Sigmoid colon (tissue), 6 donors: ENCODE measurements at regions not wholly inside any gene's neighbourhood (a gene's known extent, or its start where the extent isn't known, plus 50 kb on each side); places are given as distances from the start of the nearest gene placed in this dataset.

ENCODE experiments used
- DNase-seq: peaks from one replicate; pipeline ENCODE4 v3.0.0-alpha.2; 2019
- H3K27ac ChIP-seq, 4 donors: fragments of 200-600 bp; sonication (generic); one replicate each; pipeline ENCODE4 v1.5.1; 2016 to 2019; ENCODE audit warnings: mild to moderate bottlenecking in 1 of 4
- H3K27me3 ChIP-seq, 3 donors: fragments of 200-600 bp; sonication (generic); one replicate each; pipeline ENCODE4 v1.5.1; 2019; ENCODE audit warnings: mild to moderate bottlenecking in 1 of 3
- H3K36me3 ChIP-seq, 4 donors: fragments of 200-600 bp; sonication (generic); one replicate each; pipeline ENCODE4 v1.5.1; 2016 to 2019
- H3K4me1 ChIP-seq, 4 donors: fragments of 200-600 bp; sonication (generic); one replicate each; pipeline ENCODE4 v1.5.1; 2017 to 2019
- H3K4me3 ChIP-seq, 4 donors: fragments of 200-600 bp; sonication (generic); one replicate each; pipeline ENCODE4 v1.5.1; 2017 to 2019; ENCODE audit warnings: mild to moderate bottlenecking in 2 of 4, moderate library complexity in 1 of 4
- H3K9me3 ChIP-seq, 4 donors: fragments of 200-600 bp in 3 of 4; sonication (generic) in 3 of 4; one replicate each; pipeline versions ENCODE4 v1.5.1 to v1.6.1; 2013 to 2019
- EP300 ChIP-seq, 4 donors: sonication (generic); formaldehyde crosslinking; IDR thresholded peaks; one replicate each; pipeline ENCODE4 v1.6.1; 2017; ENCODE audit warnings: antibody characterized with exemption in 4 of 4
- POLR2A ChIP-seq, 2 donors: fragments of 450-650 bp; IDR thresholded peaks; one replicate each; pipeline ENCODE4 v1.6.1; 2016; ENCODE audit warnings: antibody characterized with exemption in 2 of 2, mild to moderate bottlenecking in 2 of 2, moderate library complexity in 2 of 2
- POLR2AphosphoS5 ChIP-seq, 4 donors: sonication (generic); formaldehyde crosslinking; IDR thresholded peaks; one replicate each; pipeline ENCODE4 v1.6.1; 2017; ENCODE audit warnings: antibody characterized with exemption in 4 of 4
- WGBS, 2 donors: extraction: QIAGEN DNeasy Blood & Tissue Kit; methylation state at CpG; one replicate each; pipeline ENCODE4 v1.1.7; 2013; 5-methylcytosine and 5-hydroxymethylcytosine counted together
- intact Hi-C: fragments of 100-400 bp; cut with DNase I; formaldehyde crosslinking; loops from one replicate; pipeline ENCODE4 v1.15.1; 2023
- TF ChIP-seq, protein P1 (sequence below), 4 experiments: fragments of 450-650 bp in 3 of 4; fragments of 200-600 bp in 1 of 4; IDR thresholded peaks; one replicate each; pipeline ENCODE4 v1.5.1; 2016 to 2019; ENCODE audit warnings: antibody characterized with exemption in 4 of 4, mild to moderate bottlenecking in 3 of 4, moderate library complexity in 2 of 4
- donor health status: healthy with polysubstance abuse.
- donor health status: healthy.

DNA sequence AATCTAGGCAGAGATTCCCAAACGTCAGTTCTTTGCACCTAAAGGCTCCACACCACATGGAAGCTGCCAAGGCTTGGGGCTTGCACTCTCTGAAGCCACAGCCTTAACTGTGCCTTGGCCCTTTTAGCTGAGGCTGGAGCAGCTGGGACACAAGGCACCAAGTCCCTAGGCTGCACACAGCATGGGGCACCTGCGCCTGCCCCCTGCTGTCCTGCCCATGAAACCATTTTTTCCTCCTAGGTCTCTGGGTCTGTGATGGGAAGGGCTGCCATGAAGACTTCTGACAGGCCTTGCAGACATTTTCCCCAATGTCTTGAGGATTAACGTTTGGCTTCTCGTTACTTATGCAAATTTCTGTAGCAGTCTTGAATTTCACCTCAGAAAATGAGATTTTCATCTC lies 241.5 kb downstream of the OSR1 start:
- no peak for TF ChIP-seq POLR2AphosphoS5 (IDR thresholded peaks at IDR 0.05)
- no peak for TF ChIP-seq EP300 (IDR thresholded peaks at IDR 0.05)
- DNase-seq = no peak
- intact Hi-C loops = no loop called here
- WGBS, 2 donors = 67 to 81% methylated on average over 4 of the region's 4 CpGs
- no peaks in the 10 kb centered on the region for H3K36me3 ChIP-seq
- H3K27me3 ChIP-seq = no peaks in the 10 kb centered on the region
- no peak overlapping the region for H3K4me3 ChIP-seq
- no peak overlapping the region for H3K27ac ChIP-seq
- H3K9me3 ChIP-seq = no peaks in the 10 kb centered on the region
- H3K4me1 ChIP-seq = peaks cover 0 to 7% (median 3%) of the 10 kb centered on the region in 4 donors

DNA sequence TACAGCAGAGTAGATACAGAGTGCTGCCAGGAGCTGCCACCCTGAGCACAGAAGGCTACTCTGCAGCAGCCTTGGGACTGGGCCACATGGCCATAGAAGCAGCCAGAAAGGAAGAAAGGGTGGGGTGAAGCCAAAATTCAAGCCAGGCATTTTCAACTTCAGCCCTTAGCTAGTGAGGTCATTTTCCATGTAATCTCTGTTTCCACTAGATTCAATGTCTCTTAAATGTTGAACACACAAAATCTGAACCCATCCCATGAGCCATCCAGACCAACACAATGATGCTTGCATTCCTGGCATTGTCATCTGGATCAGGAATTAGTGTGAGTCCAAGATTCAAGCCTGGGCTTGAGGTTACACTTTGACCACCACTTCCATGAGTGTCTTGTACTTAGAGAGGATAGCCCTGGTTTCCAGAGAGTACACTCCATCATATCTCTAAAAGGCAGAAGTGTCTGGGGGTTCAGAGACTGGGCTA lies 243.6 kb downstream of the OSR1 start:
- H3K4me3 ChIP-seq = no peak overlapping the region

GRCh38 chr2:19114126-19114525 lies 244.3 kb downstream of the OSR1 start:
- peaks cover 0 to 7% (median 3%) of the 10 kb centered on the region in 4 donors for H3K4me1 ChIP-seq
- TF ChIP-seq EP300 (IDR thresholded peaks at IDR 0.05) (no peak), POLR2A (IDR thresholded peaks at IDR 0.05) (no peak)
- TF ChIP-seq, protein P1, sequence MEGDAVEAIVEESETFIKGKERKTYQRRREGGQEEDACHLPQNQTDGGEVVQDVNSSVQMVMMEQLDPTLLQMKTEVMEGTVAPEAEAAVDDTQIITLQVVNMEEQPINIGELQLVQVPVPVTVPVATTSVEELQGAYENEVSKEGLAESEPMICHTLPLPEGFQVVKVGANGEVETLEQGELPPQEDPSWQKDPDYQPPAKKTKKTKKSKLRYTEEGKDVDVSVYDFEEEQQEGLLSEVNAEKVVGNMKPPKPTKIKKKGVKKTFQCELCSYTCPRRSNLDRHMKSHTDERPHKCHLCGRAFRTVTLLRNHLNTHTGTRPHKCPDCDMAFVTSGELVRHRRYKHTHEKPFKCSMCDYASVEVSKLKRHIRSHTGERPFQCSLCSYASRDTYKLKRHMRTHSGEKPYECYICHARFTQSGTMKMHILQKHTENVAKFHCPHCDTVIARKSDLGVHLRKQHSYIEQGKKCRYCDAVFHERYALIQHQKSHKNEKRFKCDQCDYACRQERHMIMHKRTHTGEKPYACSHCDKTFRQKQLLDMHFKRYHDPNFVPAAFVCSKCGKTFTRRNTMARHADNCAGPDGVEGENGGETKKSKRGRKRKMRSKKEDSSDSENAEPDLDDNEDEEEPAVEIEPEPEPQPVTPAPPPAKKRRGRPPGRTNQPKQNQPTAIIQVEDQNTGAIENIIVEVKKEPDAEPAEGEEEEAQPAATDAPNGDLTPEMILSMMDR (IDR thresholded peaks at IDR 0.05) = no peak
- intact Hi-C loops = no loop called here
- no peak overlapping the region for H3K4me3 ChIP-seq
- no peaks in the 10 kb centered on the region for H3K9me3 ChIP-seq
- 21 to 50% methylated on average over 1 of the region's 1 CpG for WGBS, 2 donors
- no peaks in the 10 kb centered on the region for H3K36me3 ChIP-seq
- H3K27me3 ChIP-seq = no peaks in the 10 kb centered on the region
- no peak for DNase-seq
- H3K27ac ChIP-seq = no peak overlapping the region

More for the DNA sequence above, 243.6 kb downstream of the OSR1 start:
- H3K27ac ChIP-seq = no peak overlapping the region
- intact Hi-C loops = no loop called here
- no peaks in the 10 kb centered on the region for H3K9me3 ChIP-seq
- no peaks in the 10 kb centered on the region for H3K36me3 ChIP-seq
- H3K27me3 ChIP-seq = no peaks in the 10 kb centered on the region
- TF ChIP-seq EP300 (IDR thresholded peaks at IDR 0.05) (no peak), POLR2AphosphoS5 (IDR thresholded peaks at IDR 0.05) (no peak), POLR2A (IDR thresholded peaks at IDR 0.05) (no peak)
- TF ChIP-seq, protein P1 (IDR thresholded peaks at IDR 0.05) = no peak
- no peak for DNase-seq
- peaks cover 0 to 7% (median 3%) of the 10 kb centered on the region in 4 donors for H3K4me1 ChIP-seq

- no peaks in the 10 kb centered on the region for H3K36me3 ChIP-seq
- 42 to 73% methylated on average over 3 of the region's 3 CpGs for WGBS, 2 donors
- intact Hi-C loops = no loop called here
These were observed 247.1 kb downstream of the OSR1 start for GRCh38 chr2:19111354-19111753.

GRCh38 chr2:19109518-19109917 lies 248.9 kb downstream of the OSR1 start:
- H3K4me3 ChIP-seq = no peak overlapping the region
- no peaks in the 10 kb centered on the region for H3K27me3 ChIP-seq
- H3K4me1 ChIP-seq = peaks cover 0 to 4% (median 1%) of the 10 kb centered on the region in 4 donors
- no peak for DNase-seq
- 93 to 95% methylated on average over 5 of the region's 5 CpGs for WGBS, 2 donors
- intact Hi-C loops = no loop called here
- H3K36me3 ChIP-seq = no peaks in the 10 kb centered on the region
- H3K27ac ChIP-seq = no peak overlapping the region
- TF ChIP-seq EP300 (IDR thresholded peaks at IDR 0.05) = no peak
- no peak for TF ChIP-seq POLR2A (IDR thresholded peaks at IDR 0.05)
- TF ChIP-seq, protein P1 (IDR thresholded peaks at IDR 0.05) = no peak
- TF ChIP-seq POLR2AphosphoS5 (IDR thresholded peaks at IDR 0.05) = no peak
- H3K9me3 ChIP-seq = no peaks in the 10 kb centered on the region

More at GRCh38 chr2:19111354-19111753, 247.1 kb downstream of the OSR1 start:
- DNase-seq = no peak
- no peaks in the 10 kb centered on the region for H3K9me3 ChIP-seq
- H3K27ac ChIP-seq = no peak overlapping the region
- no peak for TF ChIP-seq EP300 (IDR thresholded peaks at IDR 0.05)
- TF ChIP-seq, protein P1 (IDR thresholded peaks at IDR 0.05) = no peak
- TF ChIP-seq POLR2AphosphoS5 (IDR thresholded peaks at IDR 0.05) = no peak
- TF ChIP-seq POLR2A (IDR thresholded peaks at IDR 0.05) = no peak
- H3K27me3 ChIP-seq = no peaks in the 10 kb centered on the region
- H3K4me3 ChIP-seq = no peak overlapping the region
- peaks cover 0 to 7% (median 3%) of the 10 kb centered on the region in 4 donors for H3K4me1 ChIP-seq
